GM23338 (cell line): ENCODE measurements at regions not wholly inside any gene's neighbourhood (a gene's known extent, or its start where the extent isn't known, plus 50 kb on each side); places are given as distances from the start of the nearest gene placed in this dataset.

Experiments used
- CREB1 ChIP-seq: fragments of 250-450 bp; sonication (Bioruptor Pico); IDR thresholded peaks from 2 replicates; pipeline ENCODE4 v1.5.0; 2020; ENCODE audit warnings: low read depth, mild to moderate bottlenecking, moderate library complexity
- EZH2 ChIP-seq: fragments of 200-600 bp; sonication (generic); IDR thresholded peaks from one replicate; pipeline ENCODE4 v1.8.0; 2017; ENCODE audit warnings: antibody characterized with exemption, mild to moderate bottlenecking, low read depth; ENCODE audit not compliant: unreplicated experiment
- EZH2phosphoT487 ChIP-seq: fragments of 200-600 bp; sonication (generic); IDR thresholded peaks from one replicate; pipeline ENCODE4 v1.8.1; 2018; ENCODE audit warnings: antibody characterized with exemption; ENCODE audit not compliant: unreplicated experiment
- JUNB ChIP-seq: IDR thresholded peaks from one replicate; pipeline ENCODE4 v1.6.1; 2016; ENCODE audit warnings: antibody characterized with exemption; ENCODE audit not compliant: unreplicated experiment
- NANOG ChIP-seq: IDR thresholded peaks from 2 replicates; pipeline ENCODE4 v1.6.1; 2016; ENCODE audit warnings: antibody characterized with exemption, borderline replicate concordance
- POLR2AphosphoS5 ChIP-seq: IDR thresholded peaks from 2 replicates; pipeline ENCODE4 v1.6.1; 2016; ENCODE audit warnings: antibody characterized with exemption, low read depth
- STAT1 ChIP-seq: IDR thresholded peaks from one replicate; pipeline ENCODE4 v1.6.1; 2016; ENCODE audit warnings: antibody characterized with exemption; ENCODE audit not compliant: unreplicated experiment
- ZNF114 ChIP-seq: fragments of 250-450 bp; sonication (Bioruptor Pico); IDR thresholded peaks from 2 replicates; pipeline ENCODE4 v1.5.0; 2020; ENCODE audit warnings: mild to moderate bottlenecking, moderate library complexity
- ZNF331 ChIP-seq: fragments of 250-450 bp; sonication (Bioruptor Pico); IDR thresholded peaks from 2 replicates; pipeline ENCODE4 v1.5.0; 2020; ENCODE audit warnings: low read depth, mild to moderate bottlenecking, moderate library complexity
- TF ChIP-seq, protein P1 (sequence below), 2 experiments: fragments of 200-600 bp in 1 of 2; sonication (generic) in 1 of 2; conservative IDR thresholded peaks; 2 replicates each; pipeline versions ENCODE4 v1.5.1 to v1.6.1; 2016 to 2017; ENCODE audit warnings: antibody characterized with exemption in 2 of 2, low read depth in 2 of 2, mild to moderate bottlenecking in 2 of 2, moderate library complexity in 1 of 2
- TF ChIP-seq, protein P2 (sequence below): IDR thresholded peaks from 2 replicates; pipeline ENCODE4 v1.6.1; 2016; ENCODE audit warnings: antibody characterized with exemption
- TF ChIP-seq, protein P3 (sequence below): IDR thresholded peaks from one replicate; pipeline ENCODE4 v1.6.1; 2018; ENCODE audit warnings: antibody characterized with exemption; ENCODE audit not compliant: unreplicated experiment

DNA sequence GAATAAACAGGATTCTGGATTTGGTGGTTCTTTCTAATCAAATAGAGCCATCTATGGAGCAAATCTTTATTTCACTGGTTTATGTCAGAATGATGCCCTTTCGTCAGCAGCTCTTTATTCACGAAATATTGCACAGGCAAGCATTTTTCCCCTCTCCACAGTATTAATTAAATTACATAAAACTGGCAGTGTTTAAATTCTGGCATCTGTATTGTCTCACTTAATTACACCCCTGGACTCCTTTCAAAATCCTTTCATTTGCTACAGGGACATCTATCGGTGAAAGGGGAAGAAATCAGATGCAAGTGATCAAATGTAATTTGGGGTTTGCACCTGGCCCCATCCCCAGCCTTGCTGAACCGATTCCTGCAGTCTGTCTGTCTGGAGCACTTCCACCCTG lies 801.9 kb downstream of the QKI start:
- TF ChIP-seq, protein P1, sequence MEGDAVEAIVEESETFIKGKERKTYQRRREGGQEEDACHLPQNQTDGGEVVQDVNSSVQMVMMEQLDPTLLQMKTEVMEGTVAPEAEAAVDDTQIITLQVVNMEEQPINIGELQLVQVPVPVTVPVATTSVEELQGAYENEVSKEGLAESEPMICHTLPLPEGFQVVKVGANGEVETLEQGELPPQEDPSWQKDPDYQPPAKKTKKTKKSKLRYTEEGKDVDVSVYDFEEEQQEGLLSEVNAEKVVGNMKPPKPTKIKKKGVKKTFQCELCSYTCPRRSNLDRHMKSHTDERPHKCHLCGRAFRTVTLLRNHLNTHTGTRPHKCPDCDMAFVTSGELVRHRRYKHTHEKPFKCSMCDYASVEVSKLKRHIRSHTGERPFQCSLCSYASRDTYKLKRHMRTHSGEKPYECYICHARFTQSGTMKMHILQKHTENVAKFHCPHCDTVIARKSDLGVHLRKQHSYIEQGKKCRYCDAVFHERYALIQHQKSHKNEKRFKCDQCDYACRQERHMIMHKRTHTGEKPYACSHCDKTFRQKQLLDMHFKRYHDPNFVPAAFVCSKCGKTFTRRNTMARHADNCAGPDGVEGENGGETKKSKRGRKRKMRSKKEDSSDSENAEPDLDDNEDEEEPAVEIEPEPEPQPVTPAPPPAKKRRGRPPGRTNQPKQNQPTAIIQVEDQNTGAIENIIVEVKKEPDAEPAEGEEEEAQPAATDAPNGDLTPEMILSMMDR (conservative IDR thresholded peaks at IDR 0.05; ENCODE audit: low read depth in 2 of 2) = no peak
- TF ChIP-seq EZH2 (no peak), EZH2phosphoT487 (no peak), POLR2AphosphoS5 (no peak), STAT1 (no peak), ZNF331 (CRISPR knock-in tag) (no peak), CREB1 (CRISPR knock-in tag) (no peak), NANOG (no peak), JUNB (no peak), ZNF114 (CRISPR knock-in tag) (no peak)
- TF ChIP-seq, protein P2, sequence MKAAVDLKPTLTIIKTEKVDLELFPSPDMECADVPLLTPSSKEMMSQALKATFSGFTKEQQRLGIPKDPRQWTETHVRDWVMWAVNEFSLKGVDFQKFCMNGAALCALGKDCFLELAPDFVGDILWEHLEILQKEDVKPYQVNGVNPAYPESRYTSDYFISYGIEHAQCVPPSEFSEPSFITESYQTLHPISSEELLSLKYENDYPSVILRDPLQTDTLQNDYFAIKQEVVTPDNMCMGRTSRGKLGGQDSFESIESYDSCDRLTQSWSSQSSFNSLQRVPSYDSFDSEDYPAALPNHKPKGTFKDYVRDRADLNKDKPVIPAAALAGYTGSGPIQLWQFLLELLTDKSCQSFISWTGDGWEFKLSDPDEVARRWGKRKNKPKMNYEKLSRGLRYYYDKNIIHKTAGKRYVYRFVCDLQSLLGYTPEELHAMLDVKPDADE = no peak
- TF ChIP-seq, protein P3, sequence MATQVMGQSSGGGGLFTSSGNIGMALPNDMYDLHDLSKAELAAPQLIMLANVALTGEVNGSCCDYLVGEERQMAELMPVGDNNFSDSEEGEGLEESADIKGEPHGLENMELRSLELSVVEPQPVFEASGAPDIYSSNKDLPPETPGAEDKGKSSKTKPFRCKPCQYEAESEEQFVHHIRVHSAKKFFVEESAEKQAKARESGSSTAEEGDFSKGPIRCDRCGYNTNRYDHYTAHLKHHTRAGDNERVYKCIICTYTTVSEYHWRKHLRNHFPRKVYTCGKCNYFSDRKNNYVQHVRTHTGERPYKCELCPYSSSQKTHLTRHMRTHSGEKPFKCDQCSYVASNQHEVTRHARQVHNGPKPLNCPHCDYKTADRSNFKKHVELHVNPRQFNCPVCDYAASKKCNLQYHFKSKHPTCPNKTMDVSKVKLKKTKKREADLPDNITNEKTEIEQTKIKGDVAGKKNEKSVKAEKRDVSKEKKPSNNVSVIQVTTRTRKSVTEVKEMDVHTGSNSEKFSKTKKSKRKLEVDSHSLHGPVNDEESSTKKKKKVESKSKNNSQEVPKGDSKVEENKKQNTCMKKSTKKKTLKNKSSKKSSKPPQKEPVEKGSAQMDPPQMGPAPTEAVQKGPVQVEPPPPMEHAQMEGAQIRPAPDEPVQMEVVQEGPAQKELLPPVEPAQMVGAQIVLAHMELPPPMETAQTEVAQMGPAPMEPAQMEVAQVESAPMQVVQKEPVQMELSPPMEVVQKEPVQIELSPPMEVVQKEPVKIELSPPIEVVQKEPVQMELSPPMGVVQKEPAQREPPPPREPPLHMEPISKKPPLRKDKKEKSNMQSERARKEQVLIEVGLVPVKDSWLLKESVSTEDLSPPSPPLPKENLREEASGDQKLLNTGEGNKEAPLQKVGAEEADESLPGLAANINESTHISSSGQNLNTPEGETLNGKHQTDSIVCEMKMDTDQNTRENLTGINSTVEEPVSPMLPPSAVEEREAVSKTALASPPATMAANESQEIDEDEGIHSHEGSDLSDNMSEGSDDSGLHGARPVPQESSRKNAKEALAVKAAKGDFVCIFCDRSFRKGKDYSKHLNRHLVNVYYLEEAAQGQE = no peak
